ENCODE measurements at regions not wholly inside any gene's neighbourhood (a gene's known extent, or its start where the extent isn't known, plus 50 kb on each side); places are given as distances from the start of the nearest gene placed in this dataset.

DNA sequence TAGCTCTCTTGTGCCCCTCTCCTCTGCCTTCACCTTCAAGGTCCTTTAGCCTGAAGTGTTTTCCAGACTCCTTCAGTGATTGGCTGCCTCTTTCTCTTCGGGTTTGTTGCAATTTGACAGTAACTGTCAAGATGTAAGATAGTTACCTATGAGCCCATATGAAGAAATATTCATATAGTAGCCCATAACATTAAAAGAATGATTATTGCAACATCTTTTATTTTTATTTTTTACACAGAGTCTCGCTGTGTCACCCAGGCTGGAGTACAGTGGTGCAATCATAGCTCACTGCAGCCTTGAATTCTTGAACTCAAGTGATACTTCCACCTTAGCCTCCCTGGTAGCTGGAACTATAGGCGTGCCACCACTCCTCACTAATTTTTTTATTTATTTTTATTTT, 80.5 kb downstream of the FOXI3 start:
- no peak overlapping the region for H3K14ac ChIP-seq (ENCODE audit: insufficient read length)
- H3K4ac ChIP-seq (replicated peaks; ENCODE audit: insufficient read length, low read depth, low read length): no peak overlapping the region
- H4K20me1 ChIP-seq (replicated peaks in 1 of 2; ENCODE audit: control insufficient read depth in 1 of 2, insufficient read depth in 2 of 2, low read length in 2 of 2): no peaks in the 10 kb centered on the region
- H3K9me3 ChIP-seq (ENCODE audit: insufficient read depth in 2 of 2, low read depth in 1 of 2, low read length in 1 of 2): no peaks in the 10 kb centered on the region
- no peak overlapping the region for H3K9ac ChIP-seq (replicated peaks in 1 of 4; ENCODE audit: extremely low read depth in 1 of 4, low read depth in 3 of 4, low read length in 3 of 4)
- H4K5ac ChIP-seq (ENCODE audit: insufficient read length, low read depth, low read length): no peak overlapping the region
- H3K36me3 ChIP-seq (ENCODE audit: control insufficient read depth in 2 of 4, insufficient read depth in 4 of 4, low read length in 3 of 4): no peaks in the 10 kb centered on the region
- no peak overlapping the region for H2BK120ac ChIP-seq (replicated peaks; ENCODE audit: low read depth, low read length)
- H3K4me1 ChIP-seq (replicated peaks in 1 of 4; ENCODE audit: control insufficient read depth in 3 of 4, insufficient read depth in 4 of 4, low read length in 3 of 4): no peaks in the 10 kb centered on the region
- no peak overlapping the region for H3K18ac ChIP-seq (ENCODE audit: extremely low read depth, low read length)
- H2BK5ac ChIP-seq (ENCODE audit: low read depth, low read length): no peak overlapping the region
- DNase-seq (ENCODE audit: low read depth in 1 of 2, low spot score in 2 of 2): no peak
- H2AFZ ChIP-seq (ENCODE audit: low read length): peak overlapping the region; percentile 65
- H2BK20ac ChIP-seq (ENCODE audit: low read length): no peak overlapping the region
- H3K23ac ChIP-seq (ENCODE audit: insufficient read length): no peak overlapping the region
- WGBS, 2 experiments (ENCODE audit: extremely low coverage in 1 of 2, insufficient coverage in 1 of 2, insufficient read length in 1 of 2, insufficient replicate concordance in 2 of 2, low coverage in 1 of 2, low lambda C conversion rate in 2 of 2, missing lambda C conversion rate in 1 of 2): 88% methylated on average over 3 of the region's 3 CpGs; no CpG with 5 or more reads in 1 of the 2 experiments
- H3K56ac ChIP-seq (replicated peaks; ENCODE audit: insufficient read length, low read depth, low read length): no peak overlapping the region
- FAIRE-seq: no peak
- no peaks in the 10 kb centered on the region for H3K27me3 ChIP-seq (replicated peaks in 1 of 4; ENCODE audit: control insufficient read depth in 3 of 4, extremely low read depth in 1 of 4, insufficient read depth in 3 of 4, low read length in 3 of 4)
- H3K23me2 ChIP-seq (ENCODE audit: low read depth, low read length): no peaks in the 10 kb centered on the region
- no peak overlapping the region for H4K8ac ChIP-seq (ENCODE audit: extremely low read depth, insufficient read depth, low read length)
- H3K79me1 ChIP-seq (ENCODE audit: low read depth, low read length): no peaks in the 10 kb centered on the region
- no peaks in the 10 kb centered on the region for H3K79me2 ChIP-seq (ENCODE audit: control insufficient read depth in 1 of 2, insufficient read depth in 2 of 2, low read length in 2 of 2)
- H2AK5ac ChIP-seq (ENCODE audit: low read depth, low read length): no peak overlapping the region
- POLR2A ChIA-PET (ENCODE audit: partially characterized antibody): no interaction called here
- TF ChIP-seq TEAD4 (IDR thresholded peaks at IDR 0.05; ENCODE audit: low read depth, low read length) (no peak), SAP30 (IDR thresholded peaks at IDR 0.05; ENCODE audit: insufficient read depth, insufficient replicate concordance, low read length) (no peak), USF2 (IDR thresholded peaks at IDR 0.05; ENCODE audit: low read length) (no peak), MAFK (IDR thresholded peaks at IDR 0.05; ENCODE audit: low read depth, low read length) (no peak), RXRA (IDR thresholded peaks at IDR 0.05; ENCODE audit: insufficient read depth, low read depth, low read length) (no peak), JUND (IDR thresholded peaks at IDR 0.05; ENCODE audit: low read length) (no peak), SIRT6 (IDR thresholded peaks at IDR 0.05; ENCODE audit: low read length) (no peak), NANOG (IDR thresholded peaks at IDR 0.05; ENCODE audit: insufficient read depth, low read depth, low read length, poor library complexity, severe bottlenecking) (no peak), SIN3A (conservative IDR thresholded peaks at IDR 0.05 in 1 of 2, IDR thresholded peaks at IDR 0.05 in 1 of 2; ENCODE audit: low read depth in 1 of 2, low read length in 2 of 2) (no peak)
- no peak overlapping the region for H3K4me2 ChIP-seq (ENCODE audit: insufficient read depth in 1 of 2, low read depth in 2 of 2, low read length in 2 of 2)
- no peak overlapping the region for H2BK12ac ChIP-seq (ENCODE audit: low read depth, low read length)
- CTCF ChIA-PET (ENCODE audit: partially characterized antibody): interaction anchor here (1.3 kb wide), 1 partner anchor 83 kb away, joined by 3 read pairs; no protein-coding TSS in a partner anchor
- no peak overlapping the region for H3K27ac ChIP-seq (ENCODE audit: low read depth, low read length)
- H3K4me3 ChIP-seq (ENCODE audit: extremely low read depth in 1 of 4, insufficient read depth in 2 of 4, low read depth in 3 of 4, low read length in 4 of 4): no peak overlapping the region
- no peak overlapping the region for H4K91ac ChIP-seq (replicated peaks; ENCODE audit: insufficient read length, low read length)
- H2BK15ac ChIP-seq (ENCODE audit: low read length): no peak overlapping the region

All from H1 (cell line).